RPMI7951 (cell line): ENCODE measurements at regions not wholly inside any gene's neighbourhood (a gene's known extent, or its start where the extent isn't known, plus 50 kb on each side); places are given as distances from the start of the nearest gene placed in this dataset.

ENCODE experiments used
- DNase-seq: peaks from one replicate; pipeline ENCODE4 v3.0.0-alpha.2; 2012; ENCODE audit warnings: low read depth

GRCh38 chr11:29312812-29313211 lies 704.0 kb downstream of the KCNA4 start:
- peak; percentile 49 for DNase-seq

- no peak for DNase-seq
Observed at GRCh38 chr11:29310725-29311342, 706.0 kb downstream of the KCNA4 start.

GRCh38 chr11:29309992-29310391 lies 706.8 kb downstream of the KCNA4 start:
- peak; percentile 75 for DNase-seq

GRCh38 chr11:29306527-29306926 lies 710.3 kb downstream of the KCNA4 start:
- peak; percentile 96 for DNase-seq

- no peak for DNase-seq
Observed at GRCh38 chr11:29305456-29306232, 711.2 kb downstream of the KCNA4 start.

GRCh38 chr11:29300420-29300819 lies 716.4 kb downstream of the KCNA4 start:
- DNase-seq: peak; percentile 64

GRCh38 chr11:29296680-29297079 lies 720.1 kb downstream of the KCNA4 start:
- DNase-seq: no peak

- peak; percentile 66 for DNase-seq
Observed at GRCh38 chr11:29293825-29294224, 723.0 kb downstream of the KCNA4 start.

- peak; percentile 96 for DNase-seq
Observed at GRCh38 chr11:29282088-29282487, 734.7 kb downstream of the KCNA4 start.

- DNase-seq: no peak
Observed at GRCh38 chr11:29281271-29281777, 735.5 kb downstream of the KCNA4 start.

- DNase-seq: peak; percentile 13
Observed at GRCh38 chr11:29280452-29280851, 736.4 kb downstream of the KCNA4 start.

- DNase-seq: no peak
Observed at GRCh38 chr11:29279716-29280115, 737.1 kb downstream of the KCNA4 start.

- DNase-seq: peak; percentile 48
Observed at GRCh38 chr11:29272019-29272654, 744.7 kb downstream of the KCNA4 start.

GRCh38 chr11:29271616-29272015 lies 745.2 kb downstream of the KCNA4 start:
- DNase-seq: no peak

GRCh38 chr11:29268733-29269132 lies 748.1 kb downstream of the KCNA4 start:
- no peak for DNase-seq

- no peak for DNase-seq
Observed at GRCh38 chr11:29265792-29266191, 751.0 kb downstream of the KCNA4 start.

- DNase-seq: no peak
Observed at GRCh38 chr11:29265381-29265780, 751.4 kb downstream of the KCNA4 start.

- DNase-seq: no peak
Observed at GRCh38 chr11:29263971-29264682, 752.7 kb downstream of the KCNA4 start.

- no peak for DNase-seq
Observed at GRCh38 chr11:29261831-29262230, 755.0 kb downstream of the KCNA4 start.

GRCh38 chr11:29260939-29261705 lies 755.7 kb downstream of the KCNA4 start:
- DNase-seq: peak; percentile 34

GRCh38 chr11:29258411-29258810 lies 758.4 kb downstream of the KCNA4 start:
- DNase-seq: no peak
